NCI-H1092 treated with DMSO at 0.1 percent for 48 hours (cell line): ENCODE measurements at regions not wholly inside any gene's neighbourhood (a gene's known extent, or its start where the extent isn't known, plus 50 kb on each side); places are given as distances from the start of the nearest gene placed in this dataset.

Source experiments
- DNase-seq: peaks from one replicate; lab custom pipeline; 2025; lab: John Stamatoyannopoulos, UW

DNA sequence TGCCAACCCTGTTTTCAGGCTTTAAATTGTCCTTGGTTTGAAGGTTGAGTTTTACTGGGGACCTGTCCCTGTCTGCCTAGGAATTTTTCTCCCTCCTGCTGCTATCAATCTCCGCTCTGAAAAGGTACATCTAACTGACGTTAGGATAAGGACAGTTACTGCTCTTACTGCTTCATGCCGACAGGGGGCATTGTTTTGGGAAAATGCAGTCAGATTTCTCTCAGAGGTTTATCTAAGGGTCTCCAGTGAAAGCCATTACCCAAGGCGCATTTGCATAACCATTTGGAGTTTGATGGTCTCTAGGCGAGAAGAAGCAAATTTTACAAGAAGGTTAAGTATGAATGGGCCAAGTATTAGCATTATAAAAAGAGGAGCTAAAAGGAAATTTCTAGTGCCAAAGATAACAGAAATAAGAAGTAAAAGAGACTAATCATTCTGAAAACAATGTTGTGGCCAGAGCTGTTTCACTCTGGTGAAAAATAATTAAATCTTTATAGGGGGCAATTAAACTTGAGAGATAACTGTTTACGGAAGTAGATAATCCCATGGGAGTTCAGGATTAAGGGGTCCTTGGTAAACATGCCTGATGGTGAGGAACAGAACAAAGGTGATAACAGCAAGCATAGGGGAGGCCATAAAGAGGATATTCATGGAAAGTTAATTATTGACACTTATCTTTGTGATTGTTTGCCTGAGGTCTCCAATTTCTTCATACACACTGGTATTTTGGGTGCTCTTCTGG, 605.0 kb downstream of the MTRR start:
- no peak for DNase-seq

DNA sequence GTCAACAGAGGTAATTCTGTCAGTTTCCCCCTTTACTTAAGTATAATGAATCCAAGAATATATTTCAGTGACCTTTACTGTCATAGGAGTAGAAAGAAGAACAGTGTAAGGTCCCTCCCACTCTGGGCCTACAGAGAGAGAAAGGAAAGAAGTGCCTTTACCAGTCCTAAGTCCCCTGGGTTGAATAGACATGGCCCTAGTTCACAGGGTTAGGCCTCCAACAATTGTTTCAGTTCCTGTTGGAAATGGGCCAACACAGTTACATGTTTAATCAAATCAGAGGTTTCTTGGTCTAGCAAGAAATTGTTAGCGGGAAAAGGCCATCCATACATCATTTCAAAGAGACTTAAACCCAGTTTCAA, 605.6 kb downstream of the MTRR start:
- no peak for DNase-seq

DNA sequence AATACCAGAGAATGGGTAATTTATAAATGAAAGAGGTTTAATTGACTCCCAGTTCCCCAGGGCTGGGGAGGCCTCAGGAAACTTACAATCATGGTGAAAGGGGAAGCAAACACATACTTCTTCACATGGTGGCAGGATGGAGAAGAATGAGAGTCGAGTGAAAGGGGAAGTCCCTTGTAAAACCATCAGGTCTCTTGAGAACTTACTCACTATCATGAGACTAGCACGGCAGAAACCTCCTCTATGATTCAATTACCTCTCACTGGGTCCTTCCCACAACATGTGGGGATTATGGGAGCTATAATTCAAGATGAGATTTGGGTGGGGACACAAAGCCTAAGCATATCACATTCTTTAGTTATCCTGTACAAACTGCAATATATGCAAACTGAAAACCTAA, 609.4 kb downstream of the MTRR start:
- no peak for DNase-seq

DNA sequence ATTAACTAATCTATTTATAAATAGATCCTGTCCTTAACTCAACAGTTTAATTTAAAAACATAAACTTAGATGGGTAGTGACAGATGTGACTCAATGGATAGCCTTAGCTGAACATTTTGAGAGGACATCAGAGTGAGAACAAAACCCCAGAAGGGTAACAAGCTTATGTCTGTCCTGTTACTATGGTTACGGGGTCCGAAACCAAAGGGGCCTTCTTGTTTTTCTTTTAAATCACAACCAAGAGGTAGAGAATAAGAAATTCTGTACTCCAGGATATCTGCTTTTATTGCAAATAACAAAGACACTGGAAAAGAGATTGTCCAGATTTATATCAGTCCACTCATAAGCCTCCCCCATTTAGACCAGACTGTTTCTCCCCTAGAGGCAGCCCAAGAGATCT, 612.1 kb downstream of the MTRR start:
- DNase-seq = no peak

DNA sequence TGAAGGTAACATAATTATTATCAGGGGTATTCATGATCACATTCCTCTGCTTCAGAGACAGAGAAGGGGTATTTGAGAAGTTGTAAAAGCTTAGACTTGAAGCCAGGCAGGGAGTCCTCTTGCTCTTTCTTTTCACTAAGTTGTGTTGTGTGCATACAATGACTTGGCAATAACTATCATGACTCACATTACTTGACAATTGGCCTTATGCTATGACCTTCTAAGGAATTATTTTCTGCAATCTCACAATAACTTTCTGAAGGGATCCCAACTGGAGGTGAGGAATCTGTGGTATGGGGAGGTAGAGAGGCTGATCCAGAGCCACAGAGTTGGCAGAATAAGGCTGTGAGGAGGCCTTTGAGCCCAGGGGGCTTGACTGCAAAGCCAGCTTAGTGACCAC, 622.3 kb downstream of the MTRR start:
- no peak for DNase-seq

DNA sequence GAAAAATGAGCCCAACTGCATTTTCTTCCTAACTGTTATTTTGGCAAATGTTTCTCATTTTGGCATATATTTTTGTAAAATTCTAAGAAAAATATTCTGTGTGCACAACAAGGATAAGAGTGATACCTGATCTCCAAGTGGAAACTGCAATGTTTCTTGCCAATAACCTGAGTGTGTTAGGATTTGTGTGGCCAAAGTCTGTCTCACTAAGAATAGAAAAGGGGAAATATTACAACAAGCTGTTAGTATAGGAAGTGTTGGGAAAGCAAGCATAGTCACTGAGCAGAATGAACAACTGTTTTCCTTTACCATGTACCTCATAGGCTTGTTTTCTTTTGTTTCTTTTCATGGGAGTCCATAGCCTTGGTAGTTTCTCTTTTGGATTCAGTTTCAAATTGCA, 624.2 kb downstream of the MTRR start:
- no peak for DNase-seq

DNA sequence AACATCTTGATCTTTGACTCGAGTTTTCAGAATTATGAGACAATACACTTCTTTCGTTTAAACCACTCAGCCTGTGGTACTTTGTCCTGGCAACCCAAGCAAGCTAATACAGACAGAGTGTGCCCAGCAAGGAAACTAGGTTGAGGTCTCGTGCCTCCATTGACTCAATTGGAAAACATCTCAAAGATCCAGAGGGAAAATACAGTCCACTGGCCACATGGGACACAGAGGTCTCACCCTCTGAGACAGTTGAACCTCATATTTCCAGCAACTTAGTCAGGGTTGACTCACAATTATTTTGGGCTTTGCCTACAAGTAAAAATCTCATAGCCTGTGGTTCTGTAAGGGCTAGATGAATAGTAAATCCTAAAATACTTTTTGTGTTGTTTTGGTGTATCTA, 631.5 kb downstream of the MTRR start:
- DNase-seq = no peak

DNA sequence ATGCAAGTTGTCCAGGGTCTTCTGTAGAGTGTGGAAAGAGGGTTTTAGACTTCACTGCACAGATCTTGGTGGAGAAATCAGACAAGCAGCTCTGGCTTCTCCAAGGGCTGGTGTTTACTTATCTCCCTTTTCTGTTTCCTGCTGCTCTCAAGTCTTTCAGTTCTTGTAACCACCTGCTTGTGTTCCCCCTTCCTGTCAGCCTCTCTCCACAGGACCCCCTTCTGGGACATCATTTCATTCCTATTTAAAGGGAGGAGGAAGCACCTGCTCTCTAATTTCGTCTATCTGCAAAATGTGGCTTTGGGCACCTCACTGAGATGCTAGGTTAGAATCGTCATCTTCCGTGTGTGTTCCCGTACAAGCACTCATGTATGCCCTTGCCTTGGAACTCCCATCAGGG, 636.2 kb downstream of the MTRR start:
- DNase-seq = no peak

DNA sequence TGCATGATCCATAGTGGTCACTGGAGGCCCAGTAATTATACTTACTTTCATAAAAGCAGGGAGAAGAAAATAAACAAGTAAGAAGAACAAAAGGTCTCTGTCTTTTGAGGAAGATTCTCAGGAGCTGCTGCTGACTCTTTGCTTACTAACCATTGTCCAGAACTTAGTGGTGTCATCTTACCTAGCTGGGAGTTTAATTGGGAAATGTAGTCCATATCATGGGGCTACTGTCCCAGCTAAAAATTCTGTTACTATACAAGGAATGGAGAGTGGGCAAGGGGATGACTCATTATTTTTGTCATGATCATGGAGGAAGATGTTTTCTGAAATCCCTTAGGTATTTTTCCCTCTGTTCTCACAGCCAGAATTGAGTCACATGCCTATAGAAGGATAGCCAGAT, 639.3 kb downstream of the MTRR start:
- DNase-seq = no peak

DNA sequence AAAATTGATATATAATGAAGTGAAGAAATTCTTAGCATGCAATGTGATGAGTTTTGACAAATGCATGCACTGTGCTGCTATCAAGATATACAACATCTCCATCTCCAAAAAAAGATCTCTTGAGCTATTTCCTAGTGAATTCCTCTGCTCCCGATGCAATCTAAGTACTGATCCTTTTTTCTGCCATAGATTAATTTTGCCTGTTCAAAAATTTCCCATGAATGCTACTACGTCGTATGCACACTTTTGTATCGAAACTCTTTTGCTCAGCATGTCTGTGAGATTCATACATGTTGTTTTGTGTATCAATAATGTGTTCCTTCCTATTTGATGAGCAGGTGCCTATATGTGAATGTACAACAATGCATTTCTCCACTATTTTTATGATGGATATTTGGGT, 647.4 kb downstream of the MTRR start:
- DNase-seq = no peak

DNA sequence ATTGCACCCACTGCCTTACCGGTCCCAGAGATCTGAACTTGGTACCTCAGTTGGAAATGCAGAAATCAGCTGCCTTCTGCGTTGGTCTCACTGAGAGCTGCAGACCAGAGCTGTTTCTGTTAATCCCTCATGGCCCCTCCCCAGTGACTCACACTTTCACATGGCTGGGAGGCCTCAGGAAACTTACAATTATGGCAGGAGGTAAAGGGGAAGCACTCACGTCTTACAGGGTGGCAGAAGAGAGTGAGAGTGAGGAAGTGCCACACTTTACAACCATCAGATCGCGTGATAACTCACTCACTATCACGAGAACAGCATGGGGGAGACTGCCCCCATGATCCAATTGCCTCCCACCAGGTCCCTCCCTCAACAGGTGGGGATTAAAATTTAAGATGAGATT, 648.5 kb downstream of the MTRR start:
- no peak for DNase-seq

DNA sequence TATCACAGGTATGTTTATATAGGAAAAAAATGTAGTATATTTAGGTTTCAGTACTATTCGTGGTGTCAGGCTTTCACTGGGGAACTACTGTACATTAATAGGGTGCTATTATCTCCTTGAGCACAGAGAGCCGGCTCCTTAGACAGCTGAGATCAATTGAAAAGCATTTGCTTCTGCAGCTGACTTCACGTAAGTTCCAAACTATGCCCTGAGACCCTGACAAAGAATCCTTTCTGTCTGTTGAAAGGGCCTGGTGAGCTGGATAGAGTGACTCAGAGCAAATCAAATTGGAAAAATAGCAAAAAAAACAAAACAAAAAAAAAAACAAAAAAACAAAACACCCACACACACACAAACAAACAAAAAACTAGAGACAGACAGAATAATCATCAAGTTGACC, 652.0 kb downstream of the MTRR start:
- DNase-seq = no peak

DNA sequence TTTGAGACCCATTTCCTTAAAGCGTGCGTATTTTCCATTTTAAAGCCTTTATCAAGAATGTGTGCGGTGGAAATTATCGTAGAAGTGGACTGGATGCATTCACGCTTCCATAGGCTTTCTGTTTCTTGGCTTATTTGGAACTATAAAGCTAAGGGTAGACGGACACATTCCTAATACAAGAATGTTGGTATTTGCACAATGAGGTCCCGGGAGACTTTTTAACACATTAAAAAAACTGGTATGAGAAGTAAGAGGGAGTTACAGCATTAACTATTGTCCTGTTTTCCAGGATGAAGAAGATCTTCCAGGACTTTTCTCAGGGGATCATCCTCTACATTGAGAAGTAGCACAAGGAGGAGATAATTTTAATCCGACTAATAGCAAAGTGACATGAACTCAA, 653.0 kb downstream of the MTRR start:
- DNase-seq = no peak

DNA sequence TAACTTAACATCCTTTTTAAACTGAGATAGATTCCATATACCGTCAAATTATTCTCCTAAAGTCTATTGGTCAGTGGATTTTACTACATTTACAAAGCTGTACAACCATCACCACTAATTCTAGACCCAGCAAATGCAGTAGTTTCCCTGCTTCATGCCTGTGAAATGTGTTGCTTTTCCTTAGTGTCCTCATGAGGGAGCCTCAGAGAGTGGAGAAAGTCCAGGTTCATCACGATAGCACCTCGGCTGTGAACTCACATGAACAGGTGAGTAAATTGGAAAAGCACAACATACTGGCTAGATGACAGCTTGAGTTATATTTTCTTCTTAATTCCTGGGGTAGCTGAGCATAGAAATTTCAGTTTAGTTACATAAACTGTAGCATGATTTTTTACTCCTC, 653.7 kb downstream of the MTRR start:
- no peak for DNase-seq

DNA sequence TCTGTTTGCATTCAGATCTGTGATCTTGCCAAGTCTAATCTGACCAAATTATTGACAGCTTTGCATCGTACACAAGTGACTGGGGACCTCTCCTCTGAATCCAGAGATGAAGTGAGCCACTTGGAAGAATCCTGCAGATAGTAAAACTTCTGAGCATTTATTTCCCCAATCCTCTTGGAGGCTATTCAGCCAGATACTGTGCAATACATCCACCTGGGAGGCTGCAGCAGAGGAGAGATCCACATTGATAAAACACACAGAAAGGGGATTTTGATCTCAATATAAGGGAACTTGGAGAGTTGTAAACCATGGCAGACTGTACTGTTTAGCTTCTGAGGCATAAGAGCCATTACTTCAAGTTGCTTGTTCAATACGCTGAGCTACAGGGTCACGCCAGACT, 654.6 kb downstream of the MTRR start:
- no peak for DNase-seq

DNA sequence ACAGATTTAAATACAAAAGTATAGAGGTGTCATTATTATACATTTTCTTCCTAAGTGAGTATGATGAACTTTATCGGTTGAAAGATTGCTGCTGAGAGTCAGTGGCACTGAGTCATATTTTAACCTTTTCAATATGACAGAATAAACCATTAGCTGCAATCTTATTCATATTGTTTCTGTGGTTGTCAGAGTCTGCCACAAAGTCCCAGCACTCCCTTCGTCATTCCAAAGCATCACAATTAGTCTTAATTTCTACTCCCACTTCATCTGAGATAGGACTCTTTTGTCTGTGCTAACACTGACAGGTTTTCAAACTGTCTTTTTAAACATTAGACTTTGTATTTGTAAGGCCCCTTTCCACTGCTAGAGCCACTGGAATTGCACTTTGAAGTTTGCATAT, 656.9 kb downstream of the MTRR start:
- DNase-seq = no peak

DNA sequence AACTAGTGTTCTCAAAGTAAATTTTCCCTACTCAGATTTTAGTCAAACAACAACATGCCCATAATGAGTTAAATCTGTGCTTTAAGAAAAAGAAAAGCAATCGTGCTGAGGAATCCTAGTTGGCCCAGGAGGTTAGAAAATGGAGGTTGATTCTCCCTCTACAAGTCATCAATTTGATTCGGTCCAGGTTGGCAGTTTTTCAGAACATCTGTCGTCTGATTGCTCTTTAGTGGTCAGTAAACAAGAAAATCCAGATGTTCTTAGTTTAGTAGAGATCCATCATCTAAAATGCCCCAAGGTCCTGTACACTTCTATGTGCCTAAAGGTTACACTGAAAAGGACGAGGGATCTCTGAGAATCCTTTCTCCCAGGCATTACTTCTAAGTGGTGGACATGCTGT, 659.2 kb downstream of the MTRR start:
- DNase-seq = no peak

DNA sequence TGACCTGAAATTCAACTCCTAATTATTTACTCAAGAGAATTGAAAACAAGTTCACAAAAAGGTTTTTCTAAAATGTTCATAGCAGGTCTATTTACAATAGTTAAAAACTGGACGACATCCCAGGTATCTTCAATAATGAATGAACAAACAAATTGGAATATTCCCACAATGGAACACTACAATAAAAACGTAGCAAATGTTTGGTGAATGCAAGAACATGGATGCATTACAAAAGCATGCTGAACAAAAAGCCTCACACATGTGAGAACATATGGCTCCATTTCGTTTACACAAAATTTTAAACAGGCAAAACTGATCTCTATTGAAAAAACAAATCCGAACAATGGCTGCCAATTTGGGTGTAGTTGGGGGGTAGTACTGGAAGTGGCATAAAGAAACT, 669.9 kb downstream of the MTRR start:
- peak; percentile 93 for DNase-seq

DNA sequence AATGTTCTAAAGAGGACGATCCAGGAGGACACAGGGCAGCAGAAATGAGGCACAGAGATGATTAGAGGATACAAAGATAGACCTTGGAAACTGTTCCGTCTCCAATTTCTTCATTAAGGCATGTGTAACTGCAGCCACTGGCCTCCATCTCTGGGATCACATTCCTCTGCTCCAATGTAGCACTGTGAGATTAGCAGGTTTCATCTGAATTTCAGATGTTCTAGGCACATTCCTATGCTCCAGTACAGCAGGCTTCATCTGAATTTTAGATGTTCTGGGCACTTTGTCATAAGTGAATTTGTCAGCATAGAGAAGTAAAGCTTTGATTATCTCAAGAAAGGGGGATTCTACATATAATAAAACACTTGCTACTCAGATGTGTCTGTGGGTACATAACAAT, 671.4 kb downstream of the MTRR start:
- no peak for DNase-seq

DNA sequence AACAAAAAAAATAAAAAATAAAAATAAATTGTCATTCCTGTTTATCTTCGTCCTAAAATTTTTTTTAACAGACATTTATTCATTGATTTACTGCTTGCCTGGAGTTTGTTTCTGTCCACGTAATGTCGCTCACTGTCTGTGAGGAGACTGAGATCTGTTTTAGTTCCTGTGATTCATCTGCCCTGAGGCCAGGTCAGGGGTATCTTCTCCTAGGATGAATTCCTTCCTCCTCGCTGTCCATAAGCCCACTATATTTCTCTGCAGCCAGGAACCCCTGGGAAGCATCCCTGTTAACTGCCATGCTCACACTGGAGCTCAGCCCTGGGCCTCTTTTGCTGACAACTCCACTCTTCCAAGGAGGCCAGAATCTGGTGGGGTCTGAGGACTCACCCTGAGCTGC, 682.0 kb downstream of the MTRR start:
- DNase-seq = no peak

DNA sequence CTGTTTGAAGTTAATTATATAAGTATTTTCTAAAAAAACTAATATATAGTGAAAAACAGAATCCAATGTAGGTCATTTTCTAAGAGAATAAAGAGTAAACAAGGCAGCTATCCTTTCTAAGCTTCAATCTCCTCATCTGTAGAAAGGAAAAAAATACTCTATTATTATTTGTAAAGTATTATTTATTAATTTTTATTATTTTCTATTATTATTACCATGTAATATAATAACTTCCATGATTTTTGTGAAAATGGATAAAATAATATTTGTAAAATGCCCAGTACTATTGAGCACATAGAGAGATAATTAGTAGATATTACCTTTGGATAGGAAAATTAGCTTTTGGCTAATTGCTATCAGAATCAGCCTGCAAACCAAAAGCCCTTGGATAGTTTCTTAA, 684.4 kb downstream of the MTRR start:
- DNase-seq = no peak

DNA sequence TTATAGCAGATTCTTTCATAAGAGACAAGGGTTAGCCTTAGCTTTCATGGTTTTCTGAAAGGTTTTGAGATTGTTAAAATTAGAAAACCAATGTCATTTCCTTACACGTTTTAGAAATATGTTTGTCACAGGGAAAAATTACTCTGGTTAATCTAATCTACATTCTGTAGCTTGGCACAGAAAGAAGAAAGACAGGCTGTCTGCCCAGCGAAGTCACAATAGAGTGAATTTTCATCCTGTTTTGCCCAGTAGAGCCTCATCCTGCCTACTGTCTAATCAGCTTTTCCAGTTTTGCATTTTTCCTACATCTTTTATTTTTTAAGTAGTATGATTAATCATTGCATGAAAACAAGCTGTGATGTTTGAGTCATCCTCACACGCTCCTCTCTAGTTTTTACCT, 688.8 kb downstream of the MTRR start:
- no peak for DNase-seq

DNA sequence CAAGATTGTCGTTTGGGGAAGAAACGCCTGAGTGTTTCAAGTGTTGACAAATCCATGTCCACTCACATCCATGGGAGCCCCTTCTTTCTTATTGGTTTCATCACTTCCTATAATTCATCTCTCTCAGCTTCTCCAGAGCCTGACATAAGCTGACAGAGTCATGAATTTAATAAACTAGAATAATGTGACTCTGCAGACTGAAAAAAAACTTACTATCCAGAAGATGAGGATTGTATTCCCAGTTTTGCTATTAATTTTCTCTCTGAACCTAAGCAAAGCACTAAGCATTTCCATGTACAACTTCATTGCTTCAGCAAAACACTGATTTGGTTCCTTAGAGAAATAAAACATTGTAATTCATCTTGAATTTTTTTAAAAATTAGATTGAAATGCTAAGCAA, 691.8 kb downstream of the MTRR start:
- DNase-seq = no peak

DNA sequence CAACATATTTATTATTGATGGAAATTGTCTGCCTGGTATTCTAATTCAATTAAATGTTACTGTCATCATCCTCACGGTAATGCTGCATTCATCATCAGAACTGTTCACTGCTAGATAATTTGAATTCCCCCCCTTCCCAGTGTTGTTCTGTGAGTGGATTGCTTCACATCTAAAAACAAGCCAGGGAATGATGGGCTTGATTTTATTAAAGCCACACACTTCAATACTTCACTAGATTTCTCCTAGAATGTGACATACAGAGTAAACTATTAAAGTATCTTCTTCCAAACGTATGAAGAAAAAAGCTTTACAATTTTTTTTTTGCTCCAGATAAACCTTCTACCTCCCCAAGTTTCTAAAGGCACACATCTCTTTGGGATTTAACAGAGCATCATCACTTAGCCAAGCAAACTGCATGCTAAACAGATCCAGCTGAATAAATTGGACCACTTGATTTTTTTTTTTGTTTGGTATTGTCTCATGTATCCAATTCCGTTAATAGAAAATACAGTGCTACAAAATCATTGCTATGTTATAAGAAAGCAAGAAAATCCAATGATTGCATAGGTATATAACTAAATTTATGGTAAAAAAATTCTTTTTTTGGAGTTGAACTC, 692.4 kb downstream of the MTRR start:
- DNase-seq = no peak
